H1 (cell line): ENCODE measurements at regions not wholly inside any gene's neighbourhood (a gene's known extent, or its start where the extent isn't known, plus 50 kb on each side); places are given as distances from the start of the nearest gene placed in this dataset.

Experiments used
- BCL11A ChIP-seq, 2 experiments: IDR thresholded peaks; one replicate each; pipeline ENCODE4 v1.6.1; 2011; ENCODE audit warnings: low read depth in 2 of 2, low read length in 2 of 2, mild to moderate bottlenecking in 2 of 2
- CHD1 ChIP-seq: IDR thresholded peaks from 2 replicates; pipeline ENCODE4 v1.6.1; 2012; ENCODE audit warnings: low read depth, low read length, improper control_type of control experiment
- GABPA ChIP-seq: IDR thresholded peaks from 2 replicates; pipeline ENCODE4 v1.6.1; 2011; ENCODE audit warnings: mild to moderate bottlenecking, low read length, moderate library complexity, borderline replicate concordance; ENCODE audit not compliant: insufficient read depth
- HDAC6 ChIP-seq: IDR thresholded peaks from one replicate; pipeline ENCODE4 v1.7.1; 2012; ENCODE audit warnings: low read depth, mild to moderate bottlenecking, inconsistent platforms, low read length, moderate library complexity
- NRF1 ChIP-seq: IDR thresholded peaks from 2 replicates; pipeline ENCODE4 v1.6.1; 2011; ENCODE audit warnings: mild to moderate bottlenecking, low read depth, low read length, improper control_type of control experiment
- POU5F1 ChIP-seq: IDR thresholded peaks from 2 replicates; pipeline ENCODE4 v1.6.1; 2011; ENCODE audit warnings: low read depth, mild to moderate bottlenecking, low read length, moderate library complexity
- RAD21 ChIP-seq, 2 experiments: IDR thresholded peaks in 1 of 2; conservative IDR thresholded peaks in 1 of 2; 2 replicates each; pipeline ENCODE4 v1.6.1; 2011; ENCODE audit warnings: low read depth in 2 of 2, low read length in 2 of 2, improper control_type of control experiment in 1 of 2, inconsistent platforms in 1 of 2, mild to moderate bottlenecking in 1 of 2, moderate library complexity in 1 of 2
- SP2 ChIP-seq: IDR thresholded peaks from 2 replicates; pipeline ENCODE4 v1.6.1; 2012; ENCODE audit warnings: mild to moderate bottlenecking, low read length, inconsistent platforms
- YY1 ChIP-seq: IDR thresholded peaks from 2 replicates; pipeline ENCODE4 v1.6.1; 2011; ENCODE audit warnings: low read depth, mild to moderate bottlenecking, low read length
- TF ChIP-seq, protein P1 (sequence below): fragments of 300-600 bp; sonication (generic); IDR thresholded peaks from 2 replicates; pipeline ENCODE4 v1.7.1; 2012; ENCODE audit warnings: low read length, moderate library complexity, mild to moderate bottlenecking, inconsistent platforms; ENCODE audit not compliant: insufficient replicate concordance

DNA sequence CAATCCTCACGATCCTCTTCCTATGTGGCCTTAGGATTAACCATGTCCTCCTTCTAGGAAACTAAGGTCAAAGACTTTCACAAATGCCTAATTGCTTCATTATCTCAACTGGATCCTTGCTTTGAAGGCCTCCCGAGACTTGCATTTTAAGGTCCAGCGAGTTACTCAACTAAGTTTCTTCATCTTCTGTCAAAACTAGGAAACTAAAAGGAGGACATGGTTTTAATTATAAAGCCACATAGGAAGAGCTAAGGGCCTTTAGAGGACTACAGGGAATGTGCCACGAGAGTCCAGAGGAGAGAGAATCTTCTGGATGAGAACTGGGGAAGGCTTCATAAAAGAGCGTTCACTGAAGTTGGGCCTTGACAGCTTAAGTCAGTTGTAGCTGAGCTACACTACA, 87.8 kb upstream of the LPP start (continued):
- TF ChIP-seq, protein P1, sequence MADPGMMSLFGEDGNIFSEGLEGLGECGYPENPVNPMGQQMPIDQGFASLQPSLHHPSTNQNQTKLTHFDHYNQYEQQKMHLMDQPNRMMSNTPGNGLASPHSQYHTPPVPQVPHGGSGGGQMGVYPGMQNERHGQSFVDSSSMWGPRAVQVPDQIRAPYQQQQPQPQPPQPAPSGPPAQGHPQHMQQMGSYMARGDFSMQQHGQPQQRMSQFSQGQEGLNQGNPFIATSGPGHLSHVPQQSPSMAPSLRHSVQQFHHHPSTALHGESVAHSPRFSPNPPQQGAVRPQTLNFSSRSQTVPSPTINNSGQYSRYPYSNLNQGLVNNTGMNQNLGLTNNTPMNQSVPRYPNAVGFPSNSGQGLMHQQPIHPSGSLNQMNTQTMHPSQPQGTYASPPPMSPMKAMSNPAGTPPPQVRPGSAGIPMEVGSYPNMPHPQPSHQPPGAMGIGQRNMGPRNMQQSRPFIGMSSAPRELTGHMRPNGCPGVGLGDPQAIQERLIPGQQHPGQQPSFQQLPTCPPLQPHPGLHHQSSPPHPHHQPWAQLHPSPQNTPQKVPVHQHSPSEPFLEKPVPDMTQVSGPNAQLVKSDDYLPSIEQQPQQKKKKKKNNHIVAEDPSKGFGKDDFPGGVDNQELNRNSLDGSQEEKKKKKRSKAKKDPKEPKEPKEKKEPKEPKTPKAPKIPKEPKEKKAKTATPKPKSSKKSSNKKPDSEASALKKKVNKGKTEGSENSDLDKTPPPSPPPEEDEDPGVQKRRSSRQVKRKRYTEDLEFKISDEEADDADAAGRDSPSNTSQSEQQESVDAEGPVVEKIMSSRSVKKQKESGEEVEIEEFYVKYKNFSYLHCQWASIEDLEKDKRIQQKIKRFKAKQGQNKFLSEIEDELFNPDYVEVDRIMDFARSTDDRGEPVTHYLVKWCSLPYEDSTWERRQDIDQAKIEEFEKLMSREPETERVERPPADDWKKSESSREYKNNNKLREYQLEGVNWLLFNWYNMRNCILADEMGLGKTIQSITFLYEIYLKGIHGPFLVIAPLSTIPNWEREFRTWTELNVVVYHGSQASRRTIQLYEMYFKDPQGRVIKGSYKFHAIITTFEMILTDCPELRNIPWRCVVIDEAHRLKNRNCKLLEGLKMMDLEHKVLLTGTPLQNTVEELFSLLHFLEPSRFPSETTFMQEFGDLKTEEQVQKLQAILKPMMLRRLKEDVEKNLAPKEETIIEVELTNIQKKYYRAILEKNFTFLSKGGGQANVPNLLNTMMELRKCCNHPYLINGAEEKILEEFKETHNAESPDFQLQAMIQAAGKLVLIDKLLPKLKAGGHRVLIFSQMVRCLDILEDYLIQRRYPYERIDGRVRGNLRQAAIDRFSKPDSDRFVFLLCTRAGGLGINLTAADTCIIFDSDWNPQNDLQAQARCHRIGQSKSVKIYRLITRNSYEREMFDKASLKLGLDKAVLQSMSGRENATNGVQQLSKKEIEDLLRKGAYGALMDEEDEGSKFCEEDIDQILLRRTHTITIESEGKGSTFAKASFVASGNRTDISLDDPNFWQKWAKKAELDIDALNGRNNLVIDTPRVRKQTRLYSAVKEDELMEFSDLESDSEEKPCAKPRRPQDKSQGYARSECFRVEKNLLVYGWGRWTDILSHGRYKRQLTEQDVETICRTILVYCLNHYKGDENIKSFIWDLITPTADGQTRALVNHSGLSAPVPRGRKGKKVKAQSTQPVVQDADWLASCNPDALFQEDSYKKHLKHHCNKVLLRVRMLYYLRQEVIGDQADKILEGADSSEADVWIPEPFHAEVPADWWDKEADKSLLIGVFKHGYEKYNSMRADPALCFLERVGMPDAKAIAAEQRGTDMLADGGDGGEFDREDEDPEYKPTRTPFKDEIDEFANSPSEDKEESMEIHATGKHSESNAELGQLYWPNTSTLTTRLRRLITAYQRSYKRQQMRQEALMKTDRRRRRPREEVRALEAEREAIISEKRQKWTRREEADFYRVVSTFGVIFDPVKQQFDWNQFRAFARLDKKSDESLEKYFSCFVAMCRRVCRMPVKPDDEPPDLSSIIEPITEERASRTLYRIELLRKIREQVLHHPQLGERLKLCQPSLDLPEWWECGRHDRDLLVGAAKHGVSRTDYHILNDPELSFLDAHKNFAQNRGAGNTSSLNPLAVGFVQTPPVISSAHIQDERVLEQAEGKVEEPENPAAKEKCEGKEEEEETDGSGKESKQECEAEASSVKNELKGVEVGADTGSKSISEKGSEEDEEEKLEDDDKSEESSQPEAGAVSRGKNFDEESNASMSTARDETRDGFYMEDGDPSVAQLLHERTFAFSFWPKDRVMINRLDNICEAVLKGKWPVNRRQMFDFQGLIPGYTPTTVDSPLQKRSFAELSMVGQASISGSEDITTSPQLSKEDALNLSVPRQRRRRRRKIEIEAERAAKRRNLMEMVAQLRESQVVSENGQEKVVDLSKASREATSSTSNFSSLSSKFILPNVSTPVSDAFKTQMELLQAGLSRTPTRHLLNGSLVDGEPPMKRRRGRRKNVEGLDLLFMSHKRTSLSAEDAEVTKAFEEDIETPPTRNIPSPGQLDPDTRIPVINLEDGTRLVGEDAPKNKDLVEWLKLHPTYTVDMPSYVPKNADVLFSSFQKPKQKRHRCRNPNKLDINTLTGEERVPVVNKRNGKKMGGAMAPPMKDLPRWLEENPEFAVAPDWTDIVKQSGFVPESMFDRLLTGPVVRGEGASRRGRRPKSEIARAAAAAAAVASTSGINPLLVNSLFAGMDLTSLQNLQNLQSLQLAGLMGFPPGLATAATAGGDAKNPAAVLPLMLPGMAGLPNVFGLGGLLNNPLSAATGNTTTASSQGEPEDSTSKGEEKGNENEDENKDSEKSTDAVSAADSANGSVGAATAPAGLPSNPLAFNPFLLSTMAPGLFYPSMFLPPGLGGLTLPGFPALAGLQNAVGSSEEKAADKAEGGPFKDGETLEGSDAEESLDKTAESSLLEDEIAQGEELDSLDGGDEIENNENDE: no peak
- TF ChIP-seq HDAC6 (no peak), SP2 (no peak), GABPA (no peak), CHD1 (no peak), RAD21 (IDR thresholded peaks at IDR 0.05 in 1 of 2, conservative IDR thresholded peaks at IDR 0.05 in 1 of 2; ENCODE audit: low read depth in 2 of 2, low read length in 2 of 2) (no peak), BCL11A (IDR thresholded peaks at IDR 0.05; ENCODE audit: low read depth in 2 of 2, low read length in 2 of 2) (no peak), POU5F1 (no peak), NRF1 (no peak), YY1 (no peak)
